ENCODE measurements at regions not wholly inside any gene's neighbourhood (a gene's known extent, or its start where the extent isn't known, plus 50 kb on each side); places are given as distances from the start of the nearest gene placed in this dataset.

DNA sequence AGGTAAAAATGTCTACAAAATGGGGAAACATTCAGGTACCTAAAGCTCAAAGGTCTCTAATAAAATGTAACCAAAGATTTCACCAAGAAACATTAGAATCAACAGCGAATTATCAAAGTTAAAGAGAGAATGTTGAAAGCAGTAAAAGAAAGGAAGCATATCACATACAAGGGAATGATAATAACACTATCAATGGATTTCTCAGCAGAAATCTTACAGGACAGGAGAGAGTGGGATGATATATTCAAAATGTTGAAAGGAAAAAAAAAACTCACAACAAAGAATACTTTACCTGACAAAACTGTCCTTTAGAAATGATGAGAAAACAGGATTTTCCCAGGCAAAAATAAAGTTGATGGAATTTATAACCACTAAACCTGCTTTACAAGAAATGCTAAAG is 591.2 kb upstream of the POU3F3 start:
- no peaks in the 10 kb centered on the region for H3K4me1 Mint-ChIP-seq
- DNase-seq: no peak
- no CpG with 5 or more reads among the region's 1 CpG for WGBS (ENCODE audit: insufficient coverage)
- H3K36me3 Mint-ChIP-seq: no peaks in the 10 kb centered on the region
- Histone ChIP-seq H3K27me3 (replicated peaks in 1 of 2; ENCODE audit: control insufficient read depth in 2 of 2, extremely low read depth in 1 of 2, insufficient read depth in 2 of 2, low read length in 1 of 2) (no peaks in the 10 kb centered on the region), H3K4me3 (ENCODE audit: control insufficient read depth in 1 of 2, extremely low read depth in 1 of 2, low read length in 1 of 2) (no peak overlapping the region), H3K27ac (ENCODE audit: low read length) (no peak overlapping the region), H3K4me1 (ENCODE audit: control insufficient read depth in 1 of 2, extremely low read depth in 1 of 2, insufficient read depth in 2 of 2, low read length in 2 of 2) (no peaks in the 10 kb centered on the region), H3K36me3 (ENCODE audit: control insufficient read depth in 2 of 2, extremely low read depth in 1 of 2, insufficient read depth in 1 of 2, low read length in 1 of 2) (no peaks in the 10 kb centered on the region), H3K9me3 (no peaks in the 10 kb centered on the region)
- ChIA-PET CTCF (interaction anchor here in 1 of 2 donors (0.7 kb wide), 1 partner anchor 248 kb away, joined by 3 read pairs; no protein-coding TSS in a partner anchor), POLR2A (interaction anchor here in 1 of 2 donors (0.6 kb wide), 1 partner anchor 555 kb away, joined by 3 read pairs; no protein-coding TSS in a partner anchor)
- H3K9me3 Mint-ChIP-seq: peaks cover 19 to 48% (median 36%) of the 10 kb centered on the region in 3 donors
- ATAC-seq (replicated peaks in 1 of 4): no peak
- H3K4me3 Mint-ChIP-seq: no peak overlapping the region
- H3K27me3 Mint-ChIP-seq: no peaks in the 10 kb centered on the region
- no peak overlapping the region for H3K27ac Mint-ChIP-seq

DNA sequence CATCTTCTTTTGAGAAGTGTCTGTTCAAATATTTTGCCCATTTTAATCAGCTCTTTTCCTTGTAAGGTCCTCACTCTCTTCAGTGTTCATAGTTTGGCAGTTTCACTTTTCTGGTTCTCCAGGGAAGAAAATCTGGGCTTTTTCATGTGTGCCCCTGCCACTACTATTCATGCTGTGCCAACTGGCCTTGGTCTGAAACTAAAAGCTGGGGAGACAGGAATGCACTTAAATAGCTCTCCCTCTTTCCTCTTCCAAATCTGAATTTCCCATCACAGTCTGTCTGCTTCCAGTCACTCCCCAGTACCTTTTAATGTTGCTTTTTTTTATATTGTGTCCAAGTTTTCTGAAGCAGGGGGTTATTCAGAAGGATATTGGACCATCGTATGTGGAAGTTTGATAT is 574.3 kb upstream of the POU3F3 start:
- no peaks in the 10 kb centered on the region for H3K9me3 ChIP-seq
- ChIA-PET CTCF (no interaction called here), POLR2A (no interaction called here)
- DNase-seq: no peak
- no peaks in the 10 kb centered on the region for H3K4me1 ChIP-seq (ENCODE audit: control insufficient read depth in 1 of 2, extremely low read depth in 1 of 2, insufficient read depth in 2 of 2, low read length in 2 of 2)
- no peaks in the 10 kb centered on the region for H3K4me1 Mint-ChIP-seq
- no peak overlapping the region for H3K4me3 Mint-ChIP-seq
- WGBS (ENCODE audit: insufficient coverage): no CpG with 5 or more reads among the region's 1 CpG
- H3K4me3 ChIP-seq (ENCODE audit: control insufficient read depth in 1 of 2, extremely low read depth in 1 of 2, low read length in 1 of 2): no peak overlapping the region
- H3K36me3 Mint-ChIP-seq: no peaks in the 10 kb centered on the region
- H3K27me3 Mint-ChIP-seq: no peaks in the 10 kb centered on the region
- no peak for ATAC-seq (replicated peaks in 1 of 4)
- H3K9me3 Mint-ChIP-seq: peaks cover 0 to 25% (median 6%) of the 10 kb centered on the region in 3 donors
- no peak overlapping the region for H3K27ac ChIP-seq (ENCODE audit: low read length)
- no peaks in the 10 kb centered on the region for H3K27me3 ChIP-seq (replicated peaks in 1 of 2; ENCODE audit: control insufficient read depth in 2 of 2, extremely low read depth in 1 of 2, insufficient read depth in 2 of 2, low read length in 1 of 2)
- no peak overlapping the region for H3K27ac Mint-ChIP-seq
- H3K36me3 ChIP-seq (ENCODE audit: control insufficient read depth in 2 of 2, extremely low read depth in 1 of 2, insufficient read depth in 1 of 2, low read length in 1 of 2): no peaks in the 10 kb centered on the region

DNA sequence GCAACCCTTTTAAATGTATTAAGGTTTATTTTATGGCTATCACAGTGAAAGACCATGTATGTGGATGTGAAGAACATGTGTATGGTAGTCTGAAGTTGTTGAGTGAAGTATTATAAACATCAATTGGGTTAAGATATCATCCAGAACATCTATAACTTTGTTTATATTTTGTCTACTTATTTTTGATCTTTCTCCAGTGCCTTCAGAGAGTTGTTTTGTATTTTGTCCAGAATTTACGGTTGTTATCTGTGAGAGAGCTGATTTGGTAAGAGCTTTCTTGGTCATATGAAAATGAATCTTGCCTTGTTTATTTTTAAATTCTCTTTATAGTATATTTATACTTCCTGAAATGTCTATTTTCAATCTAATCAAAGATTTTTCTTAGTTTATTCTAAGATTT is 573.7 kb upstream of the POU3F3 start:
- CTCF ChIA-PET: no interaction called here
- H3K27ac ChIP-seq (ENCODE audit: low read length): no peak overlapping the region
- no peaks in the 10 kb centered on the region for H3K9me3 ChIP-seq
- no peak overlapping the region for H3K4me3 ChIP-seq (ENCODE audit: control insufficient read depth in 1 of 2, extremely low read depth in 1 of 2, low read length in 1 of 2)
- H3K36me3 ChIP-seq (ENCODE audit: control insufficient read depth in 2 of 2, extremely low read depth in 1 of 2, insufficient read depth in 1 of 2, low read length in 1 of 2): no peaks in the 10 kb centered on the region
- H3K4me3 Mint-ChIP-seq: no peak overlapping the region
- H3K9me3 Mint-ChIP-seq: peaks cover 0 to 25% (median 6%) of the 10 kb centered on the region in 3 donors
- H3K27me3 Mint-ChIP-seq: no peaks in the 10 kb centered on the region
- no peaks in the 10 kb centered on the region for H3K4me1 ChIP-seq (ENCODE audit: control insufficient read depth in 1 of 2, extremely low read depth in 1 of 2, insufficient read depth in 2 of 2, low read length in 2 of 2)
- DNase-seq (no peak), ATAC-seq (replicated peaks in 1 of 4) (no peak)
- no peaks in the 10 kb centered on the region for H3K36me3 Mint-ChIP-seq
- no peaks in the 10 kb centered on the region for H3K4me1 Mint-ChIP-seq
- POLR2A ChIA-PET: no interaction called here
- H3K27ac Mint-ChIP-seq: no peak overlapping the region
- no CpG with 5 or more reads among the region's 1 CpG for WGBS (ENCODE audit: insufficient coverage)
- no peaks in the 10 kb centered on the region for H3K27me3 ChIP-seq (replicated peaks in 1 of 2; ENCODE audit: control insufficient read depth in 2 of 2, extremely low read depth in 1 of 2, insufficient read depth in 2 of 2, low read length in 1 of 2)

DNA sequence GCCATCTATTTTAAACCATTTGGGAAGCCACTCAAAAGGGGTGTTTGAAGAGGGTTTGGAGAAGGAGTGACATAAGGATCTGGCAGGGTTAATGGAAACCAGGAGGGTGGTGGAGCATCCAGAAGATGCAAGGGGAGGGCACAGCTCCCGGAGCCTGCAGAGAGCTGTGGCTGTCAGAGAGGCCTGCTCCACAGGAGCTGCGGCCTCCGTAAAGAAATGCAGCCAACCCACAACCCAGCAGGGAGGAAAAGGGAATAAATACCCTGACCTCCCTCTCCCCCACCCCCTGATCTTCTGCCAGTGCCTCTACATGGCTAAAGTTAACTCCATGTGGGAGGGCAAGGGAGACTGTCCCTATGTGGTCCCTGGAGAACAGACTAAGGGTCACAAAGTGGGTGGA is 567.1 kb upstream of the POU3F3 start:
- no CpG with 5 or more reads among the region's 3 CpGs for WGBS (ENCODE audit: insufficient coverage)
- Mint-ChIP-seq H3K27me3 (peaks cover 0 to 3% of the 10 kb centered on the region in 2 donors), H3K36me3 (no peaks in the 10 kb centered on the region), H3K27ac (no peak overlapping the region), H3K4me3 (no peak overlapping the region), H3K9me3 (peaks cover 2 to 13% (median 3%) of the 10 kb centered on the region in 3 donors), H3K4me1 (no peaks in the 10 kb centered on the region)
- ChIA-PET POLR2A (no interaction called here), CTCF (no interaction called here)
- ATAC-seq (replicated peaks in 1 of 4) (no peak), DNase-seq (no peak)
- H3K27ac ChIP-seq (ENCODE audit: low read length): no peak overlapping the region
- no peaks in the 10 kb centered on the region for H3K36me3 ChIP-seq (ENCODE audit: control insufficient read depth in 2 of 2, extremely low read depth in 1 of 2, insufficient read depth in 1 of 2, low read length in 1 of 2)
- H3K4me1 ChIP-seq (ENCODE audit: control insufficient read depth in 1 of 2, extremely low read depth in 1 of 2, insufficient read depth in 2 of 2, low read length in 2 of 2): no peaks in the 10 kb centered on the region
- H3K9me3 ChIP-seq: no peaks in the 10 kb centered on the region
- H3K4me3 ChIP-seq (ENCODE audit: control insufficient read depth in 1 of 2, extremely low read depth in 1 of 2, low read length in 1 of 2): no peak overlapping the region
- H3K27me3 ChIP-seq (replicated peaks in 1 of 2; ENCODE audit: control insufficient read depth in 2 of 2, extremely low read depth in 1 of 2, insufficient read depth in 2 of 2, low read length in 1 of 2): no peaks in the 10 kb centered on the region

DNA sequence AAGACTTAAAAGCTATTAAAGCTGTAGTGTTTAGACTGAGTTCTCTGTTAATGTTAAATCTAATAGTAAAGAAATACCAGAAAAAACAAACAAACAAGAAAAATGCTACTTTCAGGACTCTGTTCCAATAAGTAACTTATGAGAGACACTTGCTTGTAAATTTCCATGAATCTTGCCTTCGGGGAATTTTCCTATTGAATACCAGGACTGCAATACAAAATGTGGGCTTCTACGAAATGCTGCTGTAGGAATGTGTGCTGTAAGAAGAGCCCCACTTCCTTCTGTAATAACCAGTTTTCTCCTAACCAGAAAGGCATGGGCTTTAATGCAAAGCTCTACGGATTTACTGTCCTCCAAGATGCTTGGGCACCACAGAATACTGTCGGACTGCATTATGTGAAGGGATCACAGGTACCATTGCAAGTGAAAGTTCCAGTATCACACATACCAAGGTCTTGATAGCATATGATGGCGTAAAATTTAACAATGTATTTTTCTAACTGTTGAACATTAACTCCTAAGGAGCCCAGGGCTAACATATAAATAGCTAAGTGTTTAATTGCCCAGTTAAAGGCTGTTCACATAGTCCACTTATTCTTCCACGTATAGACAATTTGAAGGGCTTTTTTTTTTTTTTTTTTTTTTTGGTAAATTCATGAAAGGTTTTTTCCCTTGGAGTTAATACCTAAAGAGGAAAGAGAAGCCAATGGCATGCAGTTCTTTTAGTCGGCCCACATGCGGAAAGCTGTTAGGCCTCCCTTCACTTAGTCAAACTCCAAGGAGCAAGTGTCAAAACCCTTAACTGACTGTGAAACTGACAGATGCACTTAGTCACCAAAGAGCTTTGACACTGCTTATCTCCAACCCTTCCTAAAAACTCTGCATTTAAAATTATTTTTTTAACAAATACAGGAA is 564.0 kb upstream of the POU3F3 start:
- no peak overlapping the region for H3K4me3 Mint-ChIP-seq
- POLR2A ChIA-PET: no interaction called here
- Histone ChIP-seq H3K4me1 (ENCODE audit: control insufficient read depth in 1 of 2, extremely low read depth in 1 of 2, insufficient read depth in 2 of 2, low read length in 2 of 2) (no peaks in the 10 kb centered on the region), H3K27ac (ENCODE audit: low read length) (no peak overlapping the region), H3K36me3 (ENCODE audit: control insufficient read depth in 2 of 2, extremely low read depth in 1 of 2, insufficient read depth in 1 of 2, low read length in 1 of 2) (no peaks in the 10 kb centered on the region), H3K9me3 (no peaks in the 10 kb centered on the region), H3K4me3 (ENCODE audit: control insufficient read depth in 1 of 2, extremely low read depth in 1 of 2, low read length in 1 of 2) (no peak overlapping the region), H3K27me3 (replicated peaks in 1 of 2; ENCODE audit: control insufficient read depth in 2 of 2, extremely low read depth in 1 of 2, insufficient read depth in 2 of 2, low read length in 1 of 2) (no peaks in the 10 kb centered on the region)
- peaks cover 0 to 3% of the 10 kb centered on the region in 2 donors for H3K27me3 Mint-ChIP-seq
- peaks cover 2 to 15% (median 3%) of the 10 kb centered on the region in 3 donors for H3K9me3 Mint-ChIP-seq
- DNase-seq: no peak
- no peaks in the 10 kb centered on the region for H3K36me3 Mint-ChIP-seq
- CTCF ChIA-PET: interaction anchor here in 1 of 2 donors (0.8 kb wide), 1 partner anchor 1257 kb away, joined by 6 read pairs; no protein-coding TSS in a partner anchor
- no peak overlapping the region for H3K27ac Mint-ChIP-seq
- no peaks in the 10 kb centered on the region for H3K4me1 Mint-ChIP-seq
- no peak for ATAC-seq (replicated peaks in 1 of 4)
- WGBS (ENCODE audit: insufficient coverage): no CpG with 5 or more reads among the region's 8 CpGs

DNA sequence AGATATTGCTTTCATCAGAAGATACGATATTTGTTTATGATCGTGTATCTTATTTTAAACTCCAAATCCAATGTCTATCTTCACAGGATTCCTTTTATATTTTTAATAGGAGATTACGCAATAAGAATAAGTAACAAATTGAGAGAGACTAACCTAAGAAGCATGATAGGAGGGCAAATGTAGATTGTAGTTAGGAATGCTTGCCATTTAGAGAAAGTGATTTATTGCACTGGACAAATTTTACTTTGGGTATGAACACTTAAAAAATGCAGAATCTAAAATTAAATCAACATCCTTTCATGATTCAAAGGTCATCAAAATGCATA is 563.4 kb upstream of the POU3F3 start:
- CTCF ChIA-PET: interaction anchor here in 1 of 2 donors (0.8 kb wide), 1 partner anchor 1256 kb away, joined by 6 read pairs; no protein-coding TSS in a partner anchor
- H3K4me3 Mint-ChIP-seq: no peak overlapping the region
- WGBS (ENCODE audit: insufficient coverage): no CpG with 5 or more reads among the region's 3 CpGs
- Histone ChIP-seq H3K27ac (ENCODE audit: low read length) (no peak overlapping the region), H3K36me3 (ENCODE audit: control insufficient read depth in 2 of 2, extremely low read depth in 1 of 2, insufficient read depth in 1 of 2, low read length in 1 of 2) (no peaks in the 10 kb centered on the region), H3K4me3 (ENCODE audit: control insufficient read depth in 1 of 2, extremely low read depth in 1 of 2, low read length in 1 of 2) (no peak overlapping the region), H3K9me3 (no peaks in the 10 kb centered on the region), H3K27me3 (replicated peaks in 1 of 2; ENCODE audit: control insufficient read depth in 2 of 2, extremely low read depth in 1 of 2, insufficient read depth in 2 of 2, low read length in 1 of 2) (no peaks in the 10 kb centered on the region), H3K4me1 (ENCODE audit: control insufficient read depth in 1 of 2, extremely low read depth in 1 of 2, insufficient read depth in 2 of 2, low read length in 2 of 2) (no peaks in the 10 kb centered on the region)
- DNase-seq: no peak
- H3K27me3 Mint-ChIP-seq: peaks cover 0 to 3% of the 10 kb centered on the region in 2 donors
- no peak overlapping the region for H3K27ac Mint-ChIP-seq
- H3K36me3 Mint-ChIP-seq: no peaks in the 10 kb centered on the region
- no peaks in the 10 kb centered on the region for H3K4me1 Mint-ChIP-seq
- peaks cover 2 to 19% (median 3%) of the 10 kb centered on the region in 3 donors for H3K9me3 Mint-ChIP-seq
- POLR2A ChIA-PET: no interaction called here
- no peak for ATAC-seq (replicated peaks in 1 of 4)

Measured in T-cell (primary cell).